ENCODE measurements at regions not wholly inside any gene's neighbourhood (a gene's known extent, or its start where the extent isn't known, plus 50 kb on each side); places are given as distances from the start of the nearest gene placed in this dataset.

DNA sequence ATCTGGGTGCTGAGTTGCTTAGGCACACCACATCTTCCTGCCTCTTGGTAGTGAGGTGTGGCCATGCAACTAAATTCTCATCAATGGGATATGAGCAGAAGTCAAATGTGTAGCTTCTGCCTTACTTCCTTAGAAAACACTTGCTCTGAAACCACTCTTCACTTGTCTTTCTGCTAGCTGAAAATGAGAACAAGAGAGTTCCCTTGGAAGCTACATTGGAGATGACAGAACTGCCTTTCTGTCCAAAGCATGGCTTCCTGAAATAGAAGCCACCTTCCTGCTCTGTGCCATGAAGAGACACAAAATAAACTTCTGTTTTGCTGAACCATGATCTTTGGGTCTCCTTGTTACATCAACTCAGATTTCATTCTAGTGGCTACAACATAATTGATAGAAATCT, 659.9 kb downstream of the IRS1 start:
- intact Hi-C loops (cut with micrococcal nuclease; ENCODE audit: unreplicated experiment), result no loop called here
- no peaks in the 10 kb centered on the region for H3K9me3 ChIP-seq (ENCODE audit: low read depth, low read length, poor library complexity, severe bottlenecking)
- no peaks in the 10 kb centered on the region for H3K27me3 ChIP-seq (replicated peaks; ENCODE audit: insufficient read depth, low read depth, low read length, poor library complexity)
- TF ChIP-seq, protein P1, sequence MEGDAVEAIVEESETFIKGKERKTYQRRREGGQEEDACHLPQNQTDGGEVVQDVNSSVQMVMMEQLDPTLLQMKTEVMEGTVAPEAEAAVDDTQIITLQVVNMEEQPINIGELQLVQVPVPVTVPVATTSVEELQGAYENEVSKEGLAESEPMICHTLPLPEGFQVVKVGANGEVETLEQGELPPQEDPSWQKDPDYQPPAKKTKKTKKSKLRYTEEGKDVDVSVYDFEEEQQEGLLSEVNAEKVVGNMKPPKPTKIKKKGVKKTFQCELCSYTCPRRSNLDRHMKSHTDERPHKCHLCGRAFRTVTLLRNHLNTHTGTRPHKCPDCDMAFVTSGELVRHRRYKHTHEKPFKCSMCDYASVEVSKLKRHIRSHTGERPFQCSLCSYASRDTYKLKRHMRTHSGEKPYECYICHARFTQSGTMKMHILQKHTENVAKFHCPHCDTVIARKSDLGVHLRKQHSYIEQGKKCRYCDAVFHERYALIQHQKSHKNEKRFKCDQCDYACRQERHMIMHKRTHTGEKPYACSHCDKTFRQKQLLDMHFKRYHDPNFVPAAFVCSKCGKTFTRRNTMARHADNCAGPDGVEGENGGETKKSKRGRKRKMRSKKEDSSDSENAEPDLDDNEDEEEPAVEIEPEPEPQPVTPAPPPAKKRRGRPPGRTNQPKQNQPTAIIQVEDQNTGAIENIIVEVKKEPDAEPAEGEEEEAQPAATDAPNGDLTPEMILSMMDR (conservative IDR thresholded peaks at IDR 0.05; ENCODE audit: low read depth, low read length), result no peak
- no peak for TF ChIP-seq EZH2 (IDR thresholded peaks at IDR 0.05; ENCODE audit: borderline replicate concordance, low read depth, low read length, poor library complexity, severe bottlenecking)
- CTCF ChIA-PET, result no interaction called here
- H3K27ac ChIP-seq (ENCODE audit: low read depth, low read length, poor library complexity, severe bottlenecking), result no peak overlapping the region
- no peak for DNase-seq (ENCODE audit: low spot score)
- H3K4me3 ChIP-seq (ENCODE audit: low read depth, low read length, poor library complexity, severe bottlenecking), result no peak overlapping the region
- H3K4me1 ChIP-seq (ENCODE audit: insufficient read depth, low read length, poor library complexity, severe bottlenecking), result no peaks in the 10 kb centered on the region
- no peaks in the 10 kb centered on the region for H3K36me3 ChIP-seq (ENCODE audit: insufficient read depth, low read length, poor library complexity, severe bottlenecking)
- no TSS peak for BruUV-seq (replicated peaks)
- POLR2A ChIA-PET (ENCODE audit: low non-redundant PET), result no interaction called here

DNA sequence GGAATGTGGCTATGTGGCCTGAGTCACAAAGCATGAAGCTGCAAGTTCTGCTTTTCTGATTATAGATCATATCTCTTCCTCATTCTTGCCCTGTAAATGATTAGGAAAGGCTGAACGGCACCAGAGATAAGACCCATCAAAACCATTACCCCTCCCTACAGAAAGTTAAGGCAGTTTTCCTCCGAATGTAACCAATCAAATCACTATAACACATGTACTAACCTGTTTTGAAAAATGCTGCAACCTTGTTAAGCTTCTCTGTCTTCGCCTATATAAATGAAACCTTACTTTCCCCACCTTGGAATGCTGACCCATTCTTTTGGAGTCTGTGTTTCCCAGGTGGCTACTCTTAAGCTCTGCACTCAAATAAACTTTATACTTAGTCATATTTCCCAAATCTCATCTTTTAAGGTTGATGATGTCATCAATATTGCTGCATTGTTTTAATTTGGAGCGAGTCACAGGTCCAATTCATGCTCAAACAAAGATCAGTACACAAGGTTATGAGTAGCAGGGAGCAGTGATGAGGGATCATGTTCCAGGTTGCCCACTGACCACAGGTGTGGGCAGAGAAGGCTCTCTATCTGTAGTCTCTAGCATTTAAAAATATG, 662.3 kb downstream of the IRS1 start:
- CTCF ChIA-PET, result no interaction called here
- POLR2A ChIA-PET (ENCODE audit: low non-redundant PET), result no interaction called here
- no peak overlapping the region for H3K4me3 ChIP-seq (ENCODE audit: low read depth, low read length, poor library complexity, severe bottlenecking)
- no peak for DNase-seq (ENCODE audit: low spot score)
- H3K27ac ChIP-seq (ENCODE audit: low read depth, low read length, poor library complexity, severe bottlenecking), result no peak overlapping the region
- intact Hi-C loops (cut with micrococcal nuclease; ENCODE audit: unreplicated experiment), result no loop called here
- no TSS peak for BruUV-seq (replicated peaks)
- no peaks in the 10 kb centered on the region for H3K9me3 ChIP-seq (ENCODE audit: low read depth, low read length, poor library complexity, severe bottlenecking)
- H3K27me3 ChIP-seq (replicated peaks; ENCODE audit: insufficient read depth, low read depth, low read length, poor library complexity), result no peaks in the 10 kb centered on the region
- H3K4me1 ChIP-seq (ENCODE audit: insufficient read depth, low read length, poor library complexity, severe bottlenecking), result no peaks in the 10 kb centered on the region
- TF ChIP-seq EZH2 (IDR thresholded peaks at IDR 0.05; ENCODE audit: borderline replicate concordance, low read depth, low read length, poor library complexity, severe bottlenecking), result no peak
- TF ChIP-seq, protein P1 (conservative IDR thresholded peaks at IDR 0.05; ENCODE audit: low read depth, low read length), result no peak
- no peaks in the 10 kb centered on the region for H3K36me3 ChIP-seq (ENCODE audit: insufficient read depth, low read length, poor library complexity, severe bottlenecking)

DNA sequence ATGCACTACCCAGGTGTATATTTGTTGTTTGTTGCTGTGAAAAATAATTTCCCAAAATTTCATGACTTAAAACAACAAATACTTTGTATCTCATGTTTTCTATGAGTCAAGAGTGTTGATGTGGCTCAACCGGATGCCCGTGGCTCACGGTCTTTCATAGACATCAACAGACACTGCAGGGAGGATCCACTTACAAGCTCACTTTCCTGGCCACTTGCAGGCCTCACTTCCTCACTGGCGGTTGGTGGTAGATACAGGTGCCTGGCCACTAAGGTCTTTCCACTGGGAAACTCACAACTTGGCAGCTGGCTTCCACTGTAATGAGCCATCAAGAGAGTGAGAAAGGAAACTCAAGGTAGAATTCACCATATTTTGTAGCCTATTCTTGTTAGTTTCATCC, 662.9 kb downstream of the IRS1 start:
- Histone ChIP-seq H3K36me3 (ENCODE audit: insufficient read depth, low read length, poor library complexity, severe bottlenecking) (no peaks in the 10 kb centered on the region), H3K27me3 (replicated peaks; ENCODE audit: insufficient read depth, low read depth, low read length, poor library complexity) (no peaks in the 10 kb centered on the region), H3K4me3 (ENCODE audit: low read depth, low read length, poor library complexity, severe bottlenecking) (no peak overlapping the region), H3K9me3 (ENCODE audit: low read depth, low read length, poor library complexity, severe bottlenecking) (no peaks in the 10 kb centered on the region), H3K27ac (ENCODE audit: low read depth, low read length, poor library complexity, severe bottlenecking) (no peak overlapping the region), H3K4me1 (ENCODE audit: insufficient read depth, low read length, poor library complexity, severe bottlenecking) (no peaks in the 10 kb centered on the region)
- DNase-seq (ENCODE audit: low spot score), result no peak
- TF ChIP-seq, protein P1 (conservative IDR thresholded peaks at IDR 0.05; ENCODE audit: low read depth, low read length), result no peak
- TF ChIP-seq EZH2 (IDR thresholded peaks at IDR 0.05; ENCODE audit: borderline replicate concordance, low read depth, low read length, poor library complexity, severe bottlenecking), result no peak
- intact Hi-C loops (cut with micrococcal nuclease; ENCODE audit: unreplicated experiment), result no loop called here
- POLR2A ChIA-PET (ENCODE audit: low non-redundant PET), result no interaction called here
- CTCF ChIA-PET, result no interaction called here
- no TSS peak for BruUV-seq (replicated peaks)

Measured in A673 (cell line).